A673 (cell line): ENCODE measurements at regions not wholly inside any gene's neighbourhood (a gene's known extent, or its start where the extent isn't known, plus 50 kb on each side); places are given as distances from the start of the nearest gene placed in this dataset.

Source experiments
- BruUV-seq: library from RNA; stranded (reverse); fragments of 400-500 nt; replicated peaks from 2 replicates; lab custom pipeline; 2021; lab: Mats Ljungman, UMichigan
- CTCF ChIA-PET: fragments of 300-600 bp; sonication (Branson Sonifier 250); formaldehyde crosslinking; loops from one replicate; lab custom pipeline; 2022; ENCODE audit warnings: antibody characterized with exemption; lab: Charles Lee
- POLR2A ChIA-PET: fragments of 300-600 bp; sonication (Branson Sonifier 250); formaldehyde crosslinking; loops from one replicate; lab custom pipeline; 2022; ENCODE audit warnings: antibody characterized with exemption; ENCODE audit not compliant: low non-redundant PET; lab: Charles Lee
- DNase-seq: peaks from one replicate; pipeline ENCODE4 v3.0.0-alpha.2; 2015; ENCODE audit warnings: low spot score
- H3K27ac ChIP-seq: fragments of 200-600 bp; sonication (generic); 2 replicates; pipeline ENCODE4 v1.5.1; 2016; ENCODE audit warnings: mixed run types, low read depth, mild to moderate bottlenecking, mixed read lengths, antibody characterized with exemption, low read length; ENCODE audit not compliant: poor library complexity, severe bottlenecking
- H3K27me3 ChIP-seq: fragments of 200-600 bp; sonication (generic); replicated peaks from 2 replicates; pipeline ENCODE4 v1.6.1; 2017; ENCODE audit warnings: mixed run types, low read depth, mild to moderate bottlenecking, mixed read lengths, antibody characterized with exemption, low read length; ENCODE audit not compliant: insufficient read depth, poor library complexity
- H3K36me3 ChIP-seq: fragments of 200-600 bp; sonication (generic); 2 replicates; pipeline ENCODE4 v1.6.1; 2016; ENCODE audit warnings: mixed run types, mild to moderate bottlenecking, mixed read lengths, antibody characterized with exemption, low read length; ENCODE audit not compliant: insufficient read depth, poor library complexity, severe bottlenecking
- H3K4me1 ChIP-seq: fragments of 200-600 bp; sonication (generic); 2 replicates; pipeline ENCODE4 v1.6.1; 2017; ENCODE audit warnings: mixed run types, mild to moderate bottlenecking, mixed read lengths, antibody characterized with exemption, low read length; ENCODE audit not compliant: insufficient read depth, poor library complexity, severe bottlenecking
- H3K4me3 ChIP-seq: fragments of 200-600 bp; sonication (generic); 2 replicates; pipeline ENCODE4 v1.5.1; 2016; ENCODE audit warnings: low read depth, mixed run types, mild to moderate bottlenecking, mixed read lengths, low read length; ENCODE audit not compliant: poor library complexity, severe bottlenecking
- H3K9me3 ChIP-seq: fragments of 200-600 bp; sonication (generic); 2 replicates; pipeline ENCODE4 v1.6.1; 2016; ENCODE audit warnings: mixed run types, low read depth, mild to moderate bottlenecking, mixed read lengths, antibody characterized with exemption, low read length; ENCODE audit not compliant: poor library complexity, severe bottlenecking
- EZH2 ChIP-seq: fragments of 200-600 bp; sonication (generic); IDR thresholded peaks from 2 replicates; pipeline ENCODE4 v1.6.1; 2017; ENCODE audit warnings: borderline replicate concordance, low read depth, mild to moderate bottlenecking, mixed read lengths, antibody characterized with exemption, low read length; ENCODE audit not compliant: poor library complexity, severe bottlenecking
- intact Hi-C: fragments of 100-400 bp; cut with micrococcal nuclease; formaldehyde crosslinking; loops from one replicate; pipeline ENCODE4 v1.10.0; 2022; ENCODE audit not compliant: unreplicated experiment
- TF ChIP-seq, protein P1 (sequence below): fragments of 300-800, 200-600 bp; sonication (generic); conservative IDR thresholded peaks from 2 replicates; pipeline ENCODE4 v1.5.1; 2017; ENCODE audit warnings: low read depth, mild to moderate bottlenecking, antibody characterized with exemption, low read length, moderate library complexity, mixed read lengths

GRCh38 chr19:32208060-32208459 is 137.3 kb upstream of the ZNF507 start:
- no peaks in the 10 kb centered on the region for H3K4me1 ChIP-seq
- no peak for DNase-seq
- H3K9me3 ChIP-seq, result no peaks in the 10 kb centered on the region
- ChIA-PET POLR2A (no interaction called here), CTCF (no interaction called here)
- TF ChIP-seq EZH2, result no peak
- TF ChIP-seq, protein P1, sequence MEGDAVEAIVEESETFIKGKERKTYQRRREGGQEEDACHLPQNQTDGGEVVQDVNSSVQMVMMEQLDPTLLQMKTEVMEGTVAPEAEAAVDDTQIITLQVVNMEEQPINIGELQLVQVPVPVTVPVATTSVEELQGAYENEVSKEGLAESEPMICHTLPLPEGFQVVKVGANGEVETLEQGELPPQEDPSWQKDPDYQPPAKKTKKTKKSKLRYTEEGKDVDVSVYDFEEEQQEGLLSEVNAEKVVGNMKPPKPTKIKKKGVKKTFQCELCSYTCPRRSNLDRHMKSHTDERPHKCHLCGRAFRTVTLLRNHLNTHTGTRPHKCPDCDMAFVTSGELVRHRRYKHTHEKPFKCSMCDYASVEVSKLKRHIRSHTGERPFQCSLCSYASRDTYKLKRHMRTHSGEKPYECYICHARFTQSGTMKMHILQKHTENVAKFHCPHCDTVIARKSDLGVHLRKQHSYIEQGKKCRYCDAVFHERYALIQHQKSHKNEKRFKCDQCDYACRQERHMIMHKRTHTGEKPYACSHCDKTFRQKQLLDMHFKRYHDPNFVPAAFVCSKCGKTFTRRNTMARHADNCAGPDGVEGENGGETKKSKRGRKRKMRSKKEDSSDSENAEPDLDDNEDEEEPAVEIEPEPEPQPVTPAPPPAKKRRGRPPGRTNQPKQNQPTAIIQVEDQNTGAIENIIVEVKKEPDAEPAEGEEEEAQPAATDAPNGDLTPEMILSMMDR, result no peak
- H3K4me3 ChIP-seq, result no peak overlapping the region
- H3K27ac ChIP-seq, result no peak overlapping the region
- no peaks in the 10 kb centered on the region for H3K36me3 ChIP-seq
- no TSS peak for BruUV-seq
- intact Hi-C loops, result no loop called here
- no peaks in the 10 kb centered on the region for H3K27me3 ChIP-seq

DNA sequence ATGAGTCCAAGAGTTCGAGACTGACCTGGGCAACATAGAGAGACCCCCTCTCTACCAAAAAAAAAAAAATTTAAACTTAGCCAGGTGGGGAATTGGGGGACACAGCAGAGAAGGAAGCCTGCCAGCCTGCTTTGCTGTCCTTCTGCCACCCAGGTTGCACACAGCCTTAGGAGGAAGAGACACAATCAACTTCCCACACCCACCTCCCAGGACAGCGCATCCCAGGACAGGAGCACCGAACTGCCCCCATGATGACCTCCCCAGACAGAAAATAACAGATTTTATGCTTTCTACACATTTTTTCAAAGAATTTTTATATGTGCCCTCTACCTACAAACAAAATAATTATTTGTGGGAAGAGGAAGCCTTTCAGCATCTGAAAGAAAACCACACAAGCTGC is 126.0 kb upstream of the ZNF507 start:
- Histone ChIP-seq H3K4me1 (peaks cover 10% of the 10 kb centered on the region), H3K27ac (no peak overlapping the region), H3K36me3 (no peaks in the 10 kb centered on the region), H3K9me3 (no peaks in the 10 kb centered on the region), H3K4me3 (no peak overlapping the region), H3K27me3 (no peaks in the 10 kb centered on the region)
- CTCF ChIA-PET, result no interaction called here
- POLR2A ChIA-PET, result no interaction called here
- TF ChIP-seq, protein P1, result no peak
- TF ChIP-seq EZH2, result no peak
- DNase-seq, result no peak
- no TSS peak for BruUV-seq
- intact Hi-C loops, result no loop called here

DNA sequence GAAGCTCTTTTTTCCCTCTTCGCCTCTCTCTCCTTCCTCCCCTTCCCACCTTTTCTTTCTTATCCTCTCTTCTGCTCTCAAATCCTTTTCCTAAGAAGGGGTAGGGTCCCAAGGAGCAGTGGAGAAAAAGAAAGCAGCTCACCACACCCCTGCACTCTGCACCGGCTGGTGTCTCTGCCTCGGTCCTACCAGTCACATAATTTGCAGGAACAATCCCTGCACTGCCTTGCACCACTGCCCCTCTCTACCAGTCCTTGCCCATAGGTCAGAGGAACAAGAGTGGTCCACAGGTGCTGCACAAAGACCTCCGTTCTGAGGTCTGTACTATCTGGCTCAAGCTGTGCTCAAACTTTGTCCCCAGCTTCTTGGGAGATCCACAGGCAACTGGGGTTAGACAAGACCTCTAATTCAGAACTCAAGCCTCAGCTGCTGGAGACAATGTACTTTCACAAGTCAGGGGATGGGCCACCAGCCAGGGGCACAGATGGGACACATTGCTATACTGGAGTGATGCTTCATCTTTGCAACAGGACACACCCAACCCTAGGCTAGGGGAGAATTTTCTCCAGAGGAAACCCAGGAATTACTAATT is 125.4 kb upstream of the ZNF507 start:
- BruUV-seq, result no TSS peak
- H3K4me1 ChIP-seq, result peaks cover 10% of the 10 kb centered on the region
- intact Hi-C loops, result loop anchor here (10.0 kb wide), 2 partner anchors 175 to 1165 kb away; no protein-coding TSS in a partner anchor
- POLR2A ChIA-PET, result no interaction called here
- CTCF ChIA-PET, result no interaction called here
- DNase-seq, result no peak
- H3K36me3 ChIP-seq, result no peaks in the 10 kb centered on the region
- no peaks in the 10 kb centered on the region for H3K9me3 ChIP-seq
- TF ChIP-seq EZH2, result no peak
- H3K27me3 ChIP-seq, result no peaks in the 10 kb centered on the region
- H3K4me3 ChIP-seq, result no peak overlapping the region
- H3K27ac ChIP-seq, result no peak overlapping the region

DNA sequence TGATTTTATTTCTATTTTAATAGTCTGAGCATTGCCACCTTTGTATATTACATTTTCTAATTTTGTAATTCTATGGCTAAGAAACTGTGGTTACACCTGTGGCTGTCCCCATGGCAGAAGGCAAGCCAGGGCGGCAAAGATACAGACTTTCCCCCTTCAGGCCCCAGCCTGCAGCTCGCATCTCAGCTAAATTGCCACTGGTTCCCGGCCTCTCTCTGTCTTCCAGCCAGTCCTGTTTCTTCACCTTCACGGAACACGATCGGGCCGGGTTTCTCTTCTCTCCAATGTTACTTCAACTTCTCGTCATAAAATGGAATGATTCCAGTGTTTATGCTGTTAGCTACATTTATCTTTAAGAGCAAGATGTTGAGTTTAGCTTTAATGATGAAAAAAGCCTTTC is 124.5 kb upstream of the ZNF507 start:
- no peaks in the 10 kb centered on the region for H3K36me3 ChIP-seq
- TF ChIP-seq EZH2, result no peak
- TF ChIP-seq, protein P1, result no peak
- H3K27me3 ChIP-seq, result no peaks in the 10 kb centered on the region
- H3K27ac ChIP-seq, result no peak overlapping the region
- intact Hi-C loops, result loop anchor here (10.0 kb wide), 2 partner anchors 176 to 1166 kb away; no protein-coding TSS in a partner anchor
- ChIA-PET CTCF (no interaction called here), POLR2A (no interaction called here)
- BruUV-seq, result no TSS peak
- H3K9me3 ChIP-seq, result no peaks in the 10 kb centered on the region
- DNase-seq, result no peak
- no peak overlapping the region for H3K4me3 ChIP-seq
- peaks cover 10% of the 10 kb centered on the region for H3K4me1 ChIP-seq
